ENCODE measurements at regions not wholly inside any gene's neighbourhood (a gene's known extent, or its start where the extent isn't known, plus 50 kb on each side); places are given as distances from the start of the nearest gene placed in this dataset.

GRCh38 chr14:106044515-106044914 is 518.1 kb downstream of the TMEM121 start:
- Histone ChIP-seq H3K36me3 (no peaks in the 10 kb centered on the region), H3K4me1 (no peaks in the 10 kb centered on the region), H3K27me3 (peaks cover 0 to 32% (median 3%) of the 10 kb centered on the region in 9 donors), H3K4me3 (no peak overlapping the region), H3K9me3 (no peaks in the 10 kb centered on the region), H3K27ac (no peak overlapping the region)
- intact Hi-C loops (cut with DNase I) = no loop called here
- TF ChIP-seq CTCF (IDR thresholded peaks at IDR 0.05) = no peak
- no peak for TF ChIP-seq POLR2A (IDR thresholded peaks at IDR 0.05)
- no peak for ATAC-seq
- 53 to 63% (median 58%) methylated on average over 4 of the region's 4 CpGs for WGBS, 4 donors
- DNase-seq = no peak

- ATAC-seq (no peak), DNase-seq (peak in 3 of 5 donors; percentile 22 to 75 (median 29))
- no peaks in the 10 kb centered on the region for H3K9me3 ChIP-seq
- WGBS, 4 donors = 49 to 54% (median 50%) methylated on average over 9 of the region's 9 CpGs
- intact Hi-C loops (cut with DNase I) = no loop called here
- H3K36me3 ChIP-seq = no peaks in the 10 kb centered on the region
- no peak overlapping the region for H3K4me3 ChIP-seq
- H3K27ac ChIP-seq = no peak overlapping the region
- peaks cover 0 to 29% (median 2%) of the 10 kb centered on the region in 9 donors for H3K27me3 ChIP-seq
- H3K4me1 ChIP-seq = no peaks in the 10 kb centered on the region
- TF ChIP-seq CTCF (IDR thresholded peaks at IDR 0.05) (peak in 7 of 12 donors; percentile 5 to 47 (median 22)), POLR2A (IDR thresholded peaks at IDR 0.05) (no peak)
These were observed 518.7 kb downstream of the TMEM121 start for GRCh38 chr14:106044949-106045596.

GRCh38 chr14:106051796-106052195 is 525.4 kb downstream of the TMEM121 start:
- ATAC-seq (no peak), DNase-seq (no peak)
- Histone ChIP-seq H3K9me3 (no peaks in the 10 kb centered on the region), H3K36me3 (no peaks in the 10 kb centered on the region), H3K4me3 (no peak overlapping the region), H3K27ac (no peak overlapping the region), H3K27me3 (peaks cover 0 to 47% (median 0%) of the 10 kb centered on the region in 9 donors), H3K4me1 (no peaks in the 10 kb centered on the region)
- 55 to 69% (median 64%) methylated on average over 2 of the region's 2 CpGs for WGBS, 4 donors
- TF ChIP-seq CTCF (IDR thresholded peaks at IDR 0.05) (no peak), POLR2A (IDR thresholded peaks at IDR 0.05) (no peak)
- intact Hi-C loops (cut with DNase I) = no loop called here

GRCh38 chr14:106055289-106055688 is 528.9 kb downstream of the TMEM121 start:
- Histone ChIP-seq H3K27me3 (peaks cover 0 to 38% (median 8%) of the 10 kb centered on the region in 9 donors), H3K4me1 (no peaks in the 10 kb centered on the region), H3K9me3 (no peaks in the 10 kb centered on the region), H3K36me3 (no peaks in the 10 kb centered on the region), H3K27ac (no peak overlapping the region), H3K4me3 (no peak overlapping the region)
- TF ChIP-seq POLR2A (IDR thresholded peaks at IDR 0.05) (no peak), CTCF (IDR thresholded peaks at IDR 0.05) (no peak)
- intact Hi-C loops (cut with DNase I) = no loop called here
- DNase-seq (no peak), ATAC-seq (no peak)
- 44 to 70% (median 62%) methylated on average over 5 to 6 of the region's 6 CpGs for WGBS, 4 donors

All from heart left ventricle (tissue), 16 donors.